H1 (cell line): ENCODE measurements at regions not wholly inside any gene's neighbourhood (a gene's known extent, or its start where the extent isn't known, plus 50 kb on each side); places are given as distances from the start of the nearest gene placed in this dataset.

Source experiments
- CTCF ChIA-PET: fragments of 300-600 bp; sonication (Branson Sonifier 250); formaldehyde crosslinking; loops from one replicate; lab custom pipeline; 2021; ENCODE audit not compliant: partially characterized antibody; lab: Charles Lee
- POLR2A ChIA-PET: fragments of 300-600 bp; sonication (Branson Sonifier 250); formaldehyde crosslinking; loops from one replicate; lab custom pipeline; 2021; ENCODE audit warnings: inconsistent platforms; ENCODE audit not compliant: partially characterized antibody; lab: Charles Lee
- DNase-seq, 2 experiments: peaks; one replicate each; pipeline versions ENCODE4 v3.0.0 to v3.0.0-alpha.2; 2010 to 2022; ENCODE audit warnings: low spot score in 2 of 2, low read depth in 1 of 2, mixed read lengths in 1 of 2
- FAIRE-seq: peaks from 2 replicates; lab custom pipeline; 2011; peaks lifted over from hg19 to GRCh38; lab: Jason Lieb, UNC
- H2AFZ ChIP-seq: 2 replicates; pipeline ENCODE4 v1.8.1; 2012; ENCODE audit warnings: low read length, inconsistent platforms
- H2AK5ac ChIP-seq: 2 replicates; pipeline ENCODE4 v1.6.1; 2013; ENCODE audit warnings: low read depth, low read length
- H2BK120ac ChIP-seq: replicated peaks from 2 replicates; pipeline ENCODE3; 2013; ENCODE audit warnings: low read depth, low read length, inconsistent platforms
- H2BK12ac ChIP-seq: 2 replicates; pipeline ENCODE4 v1.6.1; 2013; ENCODE audit warnings: low read depth, low read length
- H2BK15ac ChIP-seq: 2 replicates; pipeline ENCODE4 v1.6.1; 2013; ENCODE audit warnings: low read length
- H2BK20ac ChIP-seq: 2 replicates; pipeline ENCODE4 v1.6.1; 2013; ENCODE audit warnings: low read length
- H2BK5ac ChIP-seq: 2 replicates; pipeline ENCODE4 v1.6.1; 2013; ENCODE audit warnings: low read depth, low read length
- H3K14ac ChIP-seq: 2 replicates; pipeline ENCODE4 v1.6.1; 2013; ENCODE audit warnings: inconsistent platforms; ENCODE audit not compliant: insufficient read length
- H3K18ac ChIP-seq: 2 replicates; pipeline ENCODE4 v1.6.1; 2013; ENCODE audit warnings: low read length; ENCODE audit errors: extremely low read depth
- H3K23ac ChIP-seq: 2 replicates; pipeline ENCODE4 v1.6.1; 2013; ENCODE audit warnings: inconsistent platforms; ENCODE audit not compliant: insufficient read length
- H3K23me2 ChIP-seq: 2 replicates; pipeline ENCODE4 v1.6.1; 2013; ENCODE audit warnings: low read depth, low read length
- H3K27ac ChIP-seq: 2 replicates; pipeline ENCODE4 v1.6.1; 2011; ENCODE audit warnings: low read depth, low read length, inconsistent platforms
- H3K27me3 ChIP-seq, 4 experiments: replicated peaks in 1 of 4; 1 replicate in 1 of 4; 2 replicates in 3 of 4; pipeline versions ENCODE4 v1.6.1 to v1.8.1; 2011 to 2013; ENCODE audit warnings: low read length in 3 of 4, mild to moderate bottlenecking in 3 of 4, inconsistent platforms in 2 of 4, mixed read lengths in 2 of 4, moderate library complexity in 1 of 4; ENCODE audit not compliant: control insufficient read depth in 3 of 4, insufficient read depth in 3 of 4; ENCODE audit errors: extremely low read depth in 1 of 4
- H3K36me3 ChIP-seq, 4 experiments: 2 replicates each; pipeline versions ENCODE4 v1.6.1 to v1.8.1; 2011 to 2013; ENCODE audit warnings: mild to moderate bottlenecking in 4 of 4, low read length in 3 of 4, moderate library complexity in 2 of 4, control low read depth in 1 of 4, inconsistent platforms in 1 of 4; ENCODE audit not compliant: insufficient read depth in 4 of 4, control insufficient read depth in 2 of 4
- H3K4ac ChIP-seq: replicated peaks from 2 replicates; pipeline ENCODE3; 2013; ENCODE audit warnings: low read length, low read depth, mixed read lengths, inconsistent platforms; ENCODE audit not compliant: insufficient read length
- H3K4me1 ChIP-seq, 4 experiments: replicated peaks in 1 of 4; 1 replicate in 1 of 4; 2 replicates in 3 of 4; pipeline versions ENCODE4 v1.6.1 to v1.8.1; 2011 to 2013; ENCODE audit warnings: low read length in 3 of 4, inconsistent platforms in 2 of 4, mixed read lengths in 1 of 4; ENCODE audit not compliant: insufficient read depth in 4 of 4, control insufficient read depth in 3 of 4
- H3K4me2 ChIP-seq, 2 experiments: 2 replicates each; pipeline versions ENCODE4 v1.6.1 to v1.8.1; 2011 to 2013; ENCODE audit warnings: low read depth in 2 of 2, low read length in 2 of 2, control low read depth in 1 of 2, inconsistent platforms in 1 of 2, mild to moderate bottlenecking in 1 of 2; ENCODE audit not compliant: insufficient read depth in 1 of 2
- H3K4me3 ChIP-seq, 4 experiments: fragments of 200-600, 300-600 bp in 1 of 4; sonication (generic), shearing (Covaris generic), sonication (Bioruptor Twin) in 1 of 4; 2 replicates each; pipeline versions ENCODE4 v1.5.1 to v1.8.1; 2011 to 2016; ENCODE audit warnings: low read length in 4 of 4, low read depth in 3 of 4, control low read depth in 2 of 4, inconsistent platforms in 2 of 4, mild to moderate bottlenecking in 2 of 4, mixed read lengths in 1 of 4, moderate library complexity in 1 of 4; ENCODE audit not compliant: insufficient read depth in 2 of 4; ENCODE audit errors: extremely low read depth in 1 of 4
- H3K56ac ChIP-seq: replicated peaks from 2 replicates; pipeline ENCODE3; 2013; ENCODE audit warnings: low read depth, mild to moderate bottlenecking, mixed read lengths, low read length, inconsistent platforms; ENCODE audit not compliant: insufficient read length
- H3K79me1 ChIP-seq: 2 replicates; pipeline ENCODE4 v1.6.1; 2013; ENCODE audit warnings: low read depth, low read length, control low read depth
- H3K79me2 ChIP-seq, 2 experiments: 2 replicates each; pipeline versions ENCODE4 v1.6.1 to v1.8.1; 2012 to 2013; ENCODE audit warnings: low read length in 2 of 2, mild to moderate bottlenecking in 2 of 2, inconsistent platforms in 1 of 2; ENCODE audit not compliant: insufficient read depth in 2 of 2, control insufficient read depth in 1 of 2
- H3K9ac ChIP-seq, 4 experiments: replicated peaks in 1 of 4; 1 replicate in 1 of 4; 2 replicates in 3 of 4; pipeline versions ENCODE4 v1.6.1 to v1.8.1; 2011 to 2013; ENCODE audit warnings: low read depth in 3 of 4, low read length in 3 of 4, control low read depth in 2 of 4, mild to moderate bottlenecking in 2 of 4, moderate library complexity in 2 of 4, inconsistent platforms in 1 of 4; ENCODE audit errors: extremely low read depth in 1 of 4
- H3K9me3 ChIP-seq, 2 experiments: 2 replicates each; pipeline versions ENCODE4 v1.6.1 to v1.8.1; 2012 to 2013; ENCODE audit warnings: mild to moderate bottlenecking in 2 of 2, moderate library complexity in 2 of 2, control low read depth in 1 of 2, inconsistent platforms in 1 of 2, low read depth in 1 of 2, low read length in 1 of 2, mixed read lengths in 1 of 2; ENCODE audit not compliant: insufficient read depth in 2 of 2
- H4K20me1 ChIP-seq, 2 experiments: replicated peaks in 1 of 2; 2 replicates each; pipeline versions ENCODE3 to v1.8.1; 2011 to 2013; ENCODE audit warnings: inconsistent platforms in 2 of 2, low read length in 2 of 2, mild to moderate bottlenecking in 1 of 2; ENCODE audit not compliant: insufficient read depth in 2 of 2, control insufficient read depth in 1 of 2
- H4K5ac ChIP-seq: 2 replicates; pipeline ENCODE4 v1.6.1; 2013; ENCODE audit warnings: low read length, low read depth, mixed read lengths, inconsistent platforms; ENCODE audit not compliant: insufficient read length
- H4K8ac ChIP-seq: 2 replicates; pipeline ENCODE4 v1.8.0; 2013; ENCODE audit warnings: mild to moderate bottlenecking, moderate library complexity, low read length, inconsistent platforms; ENCODE audit not compliant: insufficient read depth; ENCODE audit errors: extremely low read depth
- H4K91ac ChIP-seq: replicated peaks from 2 replicates; pipeline ENCODE3; 2013; ENCODE audit warnings: low read length, mixed read lengths, inconsistent platforms; ENCODE audit not compliant: insufficient read length
- E2F6 ChIP-seq: IDR thresholded peaks from 2 replicates; pipeline ENCODE4 v1.6.1; 2012; ENCODE audit warnings: inconsistent platforms
- HDAC2 ChIP-seq, 2 experiments: fragments of 300-600 bp in 1 of 2; sonication (generic) in 1 of 2; IDR thresholded peaks; 2 replicates each; pipeline ENCODE4 v1.6.1; 2011 to 2012; ENCODE audit warnings: low read depth in 2 of 2, low read length in 2 of 2, mild to moderate bottlenecking in 2 of 2, moderate library complexity in 2 of 2, borderline replicate concordance in 1 of 2, inconsistent platforms in 1 of 2
- NANOG ChIP-seq: IDR thresholded peaks from 2 replicates; pipeline ENCODE4 v1.6.1; 2011; ENCODE audit warnings: low read length, low read depth, mild to moderate bottlenecking, inconsistent platforms; ENCODE audit not compliant: insufficient read depth, poor library complexity, severe bottlenecking
- SIX5 ChIP-seq: IDR thresholded peaks from 2 replicates; pipeline ENCODE4 v1.6.1; 2011; ENCODE audit warnings: mild to moderate bottlenecking, low read depth, low read length
- SRF ChIP-seq: IDR thresholded peaks from 2 replicates; pipeline ENCODE4 v1.6.1; 2011; ENCODE audit warnings: mild to moderate bottlenecking, low read depth, low read length, moderate library complexity
- WGBS, 2 experiments: shearing (Covaris generic) in 1 of 2; methylation state at CpG; one replicate each; pipeline versions ENCODE4 v1.1.6 to v1.1.7; 2013 to 2015; ENCODE audit warnings: low lambda C conversion rate in 2 of 2, mixed read lengths in 2 of 2, inconsistent platforms in 1 of 2, low coverage in 1 of 2, missing lambda C conversion rate in 1 of 2; ENCODE audit not compliant: insufficient replicate concordance in 2 of 2, insufficient coverage in 1 of 2, insufficient read length in 1 of 2; ENCODE audit errors: extremely low coverage in 1 of 2, missing lambda C conversion rate in 1 of 2; 5-methylcytosine and 5-hydroxymethylcytosine counted together

GRCh38 chr17:64723781-64724180 is 61.7 kb upstream of the SMURF2 start:
- no peak overlapping the region for H2BK5ac ChIP-seq
- no peaks in the 10 kb centered on the region for H4K20me1 ChIP-seq
- H3K27ac ChIP-seq: no peak overlapping the region
- H3K9me3 ChIP-seq: no peaks in the 10 kb centered on the region
- no peak overlapping the region for H2BK120ac ChIP-seq
- no peak overlapping the region for H4K8ac ChIP-seq
- no peaks in the 10 kb centered on the region for H3K4me1 ChIP-seq
- H3K4ac ChIP-seq: no peak overlapping the region
- 95% methylated on average over 2 of the region's 2 CpGs; no CpG with 5 or more reads in 1 of the 2 experiments for WGBS, 2 experiments
- no peak overlapping the region for H3K4me3 ChIP-seq
- POLR2A ChIA-PET: no interaction called here
- no peak overlapping the region for H2AFZ ChIP-seq
- DNase-seq (no peak), FAIRE-seq (no peak)
- H3K27me3 ChIP-seq: no peaks in the 10 kb centered on the region
- no peaks in the 10 kb centered on the region for H3K23me2 ChIP-seq
- no peak overlapping the region for H2AK5ac ChIP-seq
- no peak overlapping the region for H3K9ac ChIP-seq
- H2BK15ac ChIP-seq: no peak overlapping the region
- no peak overlapping the region for H3K56ac ChIP-seq
- no peaks in the 10 kb centered on the region for H3K36me3 ChIP-seq
- H2BK20ac ChIP-seq: no peak overlapping the region
- no peak overlapping the region for H3K23ac ChIP-seq
- H3K79me2 ChIP-seq: no peaks in the 10 kb centered on the region
- no peak overlapping the region for H4K5ac ChIP-seq
- CTCF ChIA-PET: interaction anchor here (0.6 to 1.4 kb wide), 3 partner anchors 11 to 32 kb away, joined by 3 read pairs; no protein-coding TSS in a partner anchor
- no peak overlapping the region for H4K91ac ChIP-seq
- H3K79me1 ChIP-seq: no peaks in the 10 kb centered on the region
- no peak overlapping the region for H2BK12ac ChIP-seq
- no peak overlapping the region for H3K4me2 ChIP-seq
- no peak overlapping the region for H3K18ac ChIP-seq
- TF ChIP-seq HDAC2 (IDR thresholded peaks at IDR 0.05; ENCODE audit: borderline replicate concordance in 1 of 2, low read depth in 2 of 2, low read length in 2 of 2) (no peak), NANOG (no peak), E2F6 (no peak), SRF (no peak), SIX5 (no peak)
- no peak overlapping the region for H3K14ac ChIP-seq
